ENCODE measurements at regions not wholly inside any gene's neighbourhood (a gene's known extent, or its start where the extent isn't known, plus 50 kb on each side); places are given as distances from the start of the nearest gene placed in this dataset.

GRCh38 chr15:25609371-25609770 is 170.5 kb upstream of the UBE3A start:
- Histone ChIP-seq H2AFZ (ENCODE audit: low read depth) (no peak overlapping the region), H3K27ac (no peak overlapping the region), H3K4me1 (ENCODE audit: low read depth, poor library complexity, severe bottlenecking) (no peaks in the 10 kb centered on the region), H3K79me2 (ENCODE audit: insufficient read depth, low read depth) (no peaks in the 10 kb centered on the region), H3K36me3 (ENCODE audit: insufficient read depth) (no peaks in the 10 kb centered on the region), H3K9ac (no peak overlapping the region), H3K4me2 (no peak overlapping the region), H3K27me3 (ENCODE audit: insufficient read depth, low read depth) (no peaks in the 10 kb centered on the region), H3K4me3 (IDR thresholded peaks at IDR 0.05; ENCODE audit: insufficient read depth, low read depth, low read length) (no peak overlapping the region), H4K20me1 (ENCODE audit: insufficient read depth) (no peaks in the 10 kb centered on the region)
- no peak for TF ChIP-seq CTCF (conservative IDR thresholded peaks at IDR 0.05; ENCODE audit: low read depth, low read length)

- no peak overlapping the region for H3K4me3 ChIP-seq (IDR thresholded peaks at IDR 0.05; ENCODE audit: insufficient read depth, low read depth, low read length)
- H2AFZ ChIP-seq (ENCODE audit: low read depth), result no peak overlapping the region
- no peaks in the 10 kb centered on the region for H3K79me2 ChIP-seq (ENCODE audit: insufficient read depth, low read depth)
- H3K36me3 ChIP-seq (ENCODE audit: insufficient read depth), result no peaks in the 10 kb centered on the region
- H3K27ac ChIP-seq, result no peak overlapping the region
- TF ChIP-seq CTCF (conservative IDR thresholded peaks at IDR 0.05; ENCODE audit: low read depth, low read length), result no peak
- H3K4me2 ChIP-seq, result no peak overlapping the region
- H4K20me1 ChIP-seq (ENCODE audit: insufficient read depth), result no peaks in the 10 kb centered on the region
- H3K27me3 ChIP-seq (ENCODE audit: insufficient read depth, low read depth), result no peaks in the 10 kb centered on the region
- H3K4me1 ChIP-seq (ENCODE audit: low read depth, poor library complexity, severe bottlenecking), result no peaks in the 10 kb centered on the region
- H3K9ac ChIP-seq, result no peak overlapping the region
These were observed 170.1 kb upstream of the UBE3A start for GRCh38 chr15:25608926-25609325.

GRCh38 chr15:25605151-25605550 is 166.3 kb upstream of the UBE3A start:
- Histone ChIP-seq H3K27me3 (ENCODE audit: insufficient read depth, low read depth) (no peaks in the 10 kb centered on the region), H3K4me1 (ENCODE audit: low read depth, poor library complexity, severe bottlenecking) (no peaks in the 10 kb centered on the region), H3K79me2 (ENCODE audit: insufficient read depth, low read depth) (no peaks in the 10 kb centered on the region), H4K20me1 (ENCODE audit: insufficient read depth) (no peaks in the 10 kb centered on the region), H3K4me3 (IDR thresholded peaks at IDR 0.05; ENCODE audit: insufficient read depth, low read depth, low read length) (no peak overlapping the region), H3K27ac (no peak overlapping the region), H3K4me2 (no peak overlapping the region), H2AFZ (ENCODE audit: low read depth) (no peak overlapping the region), H3K36me3 (ENCODE audit: insufficient read depth) (no peaks in the 10 kb centered on the region), H3K9ac (no peak overlapping the region)
- TF ChIP-seq CTCF (conservative IDR thresholded peaks at IDR 0.05; ENCODE audit: low read depth, low read length), result no peak

DNA sequence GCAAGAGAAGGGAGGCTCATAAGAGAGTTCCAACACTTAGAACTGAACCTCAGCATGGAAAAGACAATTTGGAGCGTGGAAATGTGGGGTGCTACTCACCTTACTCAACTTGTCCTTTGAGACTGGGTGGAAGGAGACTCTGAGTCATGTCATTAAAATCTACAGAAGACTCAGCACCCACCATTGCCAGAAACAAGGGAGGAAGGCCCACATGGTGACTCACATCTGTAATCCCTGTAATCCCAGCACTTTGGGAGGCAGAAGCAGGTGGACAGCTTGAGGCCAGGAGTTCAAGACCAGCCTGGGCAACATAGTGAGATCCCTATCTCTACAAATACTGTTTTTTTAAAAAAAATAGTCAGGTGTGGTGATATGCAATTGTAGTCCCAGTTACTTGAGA is 161.9 kb upstream of the UBE3A start:
- no peak overlapping the region for H3K27ac ChIP-seq
- H3K4me2 ChIP-seq, result no peak overlapping the region
- TF ChIP-seq CTCF (conservative IDR thresholded peaks at IDR 0.05; ENCODE audit: low read depth, low read length), result no peak
- no peak overlapping the region for H3K9ac ChIP-seq
- H3K4me1 ChIP-seq (ENCODE audit: low read depth, poor library complexity, severe bottlenecking), result no peaks in the 10 kb centered on the region
- no peaks in the 10 kb centered on the region for H3K36me3 ChIP-seq (ENCODE audit: insufficient read depth)
- H2AFZ ChIP-seq (ENCODE audit: low read depth), result no peak overlapping the region
- no peaks in the 10 kb centered on the region for H3K79me2 ChIP-seq (ENCODE audit: insufficient read depth, low read depth)
- no peaks in the 10 kb centered on the region for H4K20me1 ChIP-seq (ENCODE audit: insufficient read depth)
- H3K4me3 ChIP-seq (IDR thresholded peaks at IDR 0.05; ENCODE audit: insufficient read depth, low read depth, low read length), result no peak overlapping the region
- no peaks in the 10 kb centered on the region for H3K27me3 ChIP-seq (ENCODE audit: insufficient read depth, low read depth)

DNA sequence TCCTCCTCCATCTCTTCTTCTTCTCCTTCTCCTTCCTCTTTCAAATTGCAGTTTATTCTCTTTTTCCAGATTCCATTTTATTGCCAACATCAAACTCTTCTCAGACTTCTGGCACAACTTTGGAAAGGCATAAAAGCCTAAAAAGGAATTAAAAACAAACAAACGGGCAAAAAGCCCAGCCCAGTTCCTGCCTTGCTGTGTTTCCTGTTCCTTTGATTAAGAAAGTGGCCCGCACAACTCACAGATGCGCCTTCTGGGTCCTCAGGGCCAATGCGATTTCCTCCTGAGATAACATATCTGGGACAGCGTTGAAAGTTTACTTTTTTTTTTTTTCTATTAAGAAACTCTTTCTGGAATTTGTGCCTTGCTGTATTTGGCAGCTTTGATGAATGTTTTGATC is 158.7 kb upstream of the UBE3A start:
- H2AFZ ChIP-seq (ENCODE audit: low read depth), result no peak overlapping the region
- H3K27me3 ChIP-seq (ENCODE audit: insufficient read depth, low read depth), result no peaks in the 10 kb centered on the region
- no peaks in the 10 kb centered on the region for H3K36me3 ChIP-seq (ENCODE audit: insufficient read depth)
- no peaks in the 10 kb centered on the region for H4K20me1 ChIP-seq (ENCODE audit: insufficient read depth)
- TF ChIP-seq CTCF (conservative IDR thresholded peaks at IDR 0.05; ENCODE audit: low read depth, low read length), result no peak
- H3K4me3 ChIP-seq (IDR thresholded peaks at IDR 0.05; ENCODE audit: insufficient read depth, low read depth, low read length), result no peak overlapping the region
- H3K9ac ChIP-seq, result no peak overlapping the region
- H3K4me2 ChIP-seq, result no peak overlapping the region
- H3K79me2 ChIP-seq (ENCODE audit: insufficient read depth, low read depth), result no peaks in the 10 kb centered on the region
- no peaks in the 10 kb centered on the region for H3K4me1 ChIP-seq (ENCODE audit: low read depth, poor library complexity, severe bottlenecking)
- no peak overlapping the region for H3K27ac ChIP-seq
